ENCODE measurements at regions not wholly inside any gene's neighbourhood (a gene's known extent, or its start where the extent isn't known, plus 50 kb on each side); places are given as distances from the start of the nearest gene placed in this dataset.
A peak's percentile ranks its signal among the peaks of the same experiment; 100 is the strongest.

- Histone ChIP-seq H3K4me3 (no peak overlapping the region), H3K27ac (peak overlapping the region in 2 of 21 experiments; percentile 7 to 45)
Measured at GRCh38 chr2:217666338-217666737, 336.5 kb downstream of the TNS1 start.

- Histone ChIP-seq H3K27ac (no peak overlapping the region), H3K4me3 (no peak overlapping the region)
Measured at GRCh38 chr2:217664761-217665160, 338.0 kb downstream of the TNS1 start.

- no peak overlapping the region for H3K27ac ChIP-seq
Measured at GRCh38 chr2:217662984-217663602, 339.7 kb downstream of the TNS1 start.

GRCh38 chr2:217661378-217661777 lies 341.4 kb downstream of the TNS1 start:
- H3K27ac ChIP-seq, result peak overlapping the region in 3 of 21 experiments; percentile 16 to 53 (median 17)
- no peak overlapping the region for H3K4me3 ChIP-seq

More at GRCh38 chr2:217662984-217663602, 339.7 kb downstream of the TNS1 start:
- H3K4me3 ChIP-seq, result no peak overlapping the region

- H3K27ac ChIP-seq, result no peak overlapping the region
- H3K4me3 ChIP-seq, result no peak overlapping the region
Measured at GRCh38 chr2:217660423-217660822, 342.4 kb downstream of the TNS1 start.

- Histone ChIP-seq H3K27ac (no peak overlapping the region), H3K4me3 (no peak overlapping the region)
Measured at GRCh38 chr2:217658806-217659205, 344.0 kb downstream of the TNS1 start.

GRCh38 chr2:217657252-217657651 lies 345.5 kb downstream of the TNS1 start:
- no peak overlapping the region for H3K27ac ChIP-seq
- H3K4me3 ChIP-seq, result no peak overlapping the region

GRCh38 chr2:217656316-217656715 lies 346.5 kb downstream of the TNS1 start:
- no peak overlapping the region for H3K27ac ChIP-seq
- no peak overlapping the region for H3K4me3 ChIP-seq

- Histone ChIP-seq H3K27ac (peak overlapping the region in 2 of 21 experiments; percentile 7 to 9), H3K4me3 (no peak overlapping the region)
Measured at GRCh38 chr2:217655651-217656050, 347.1 kb downstream of the TNS1 start.

- H3K27ac ChIP-seq, result peak overlapping the region in 1 of 21 experiments; percentile 66
- H3K4me3 ChIP-seq, result no peak overlapping the region
Measured at GRCh38 chr2:217654168-217654567, 348.6 kb downstream of the TNS1 start.

GRCh38 chr2:217652761-217653639 lies 349.8 kb downstream of the TNS1 start:
- peak overlapping the region in 13 of 21 experiments; percentile 0 to 80 (median 62) for H3K27ac ChIP-seq

GRCh38 chr2:217650716-217651360 lies 352.0 kb downstream of the TNS1 start:
- Histone ChIP-seq H3K4me3 (no peak overlapping the region), H3K27ac (no peak overlapping the region)

More at GRCh38 chr2:217652761-217653639, 349.8 kb downstream of the TNS1 start:
- no peak overlapping the region for H3K4me3 ChIP-seq

GRCh38 chr2:217650229-217650628 lies 352.6 kb downstream of the TNS1 start:
- no peak overlapping the region for H3K27ac ChIP-seq
- no peak overlapping the region for H3K4me3 ChIP-seq

GRCh38 chr2:217647925-217648324 lies 354.9 kb downstream of the TNS1 start:
- Histone ChIP-seq H3K27ac (no peak overlapping the region), H3K4me3 (no peak overlapping the region)

- Histone ChIP-seq H3K27ac (no peak overlapping the region), H3K4me3 (no peak overlapping the region)
Measured at GRCh38 chr2:217647226-217647625, 355.6 kb downstream of the TNS1 start.

- H3K27ac ChIP-seq, result no peak overlapping the region
- no peak overlapping the region for H3K4me3 ChIP-seq
Measured at GRCh38 chr2:217645896-217646295, 356.9 kb downstream of the TNS1 start.

- Histone ChIP-seq H3K4me3 (no peak overlapping the region), H3K27ac (no peak overlapping the region)
Measured at GRCh38 chr2:217643789-217644301, 358.9 kb downstream of the TNS1 start.

- Histone ChIP-seq H3K4me3 (no peak overlapping the region), H3K27ac (no peak overlapping the region)
Measured at GRCh38 chr2:217642944-217643343, 359.9 kb downstream of the TNS1 start.

GRCh38 chr2:217641960-217642359 lies 360.8 kb downstream of the TNS1 start:
- Histone ChIP-seq H3K4me3 (no peak overlapping the region), H3K27ac (no peak overlapping the region)

- Histone ChIP-seq H3K27ac (no peak overlapping the region), H3K4me3 (no peak overlapping the region)
Measured at GRCh38 chr2:217639481-217639880, 363.3 kb downstream of the TNS1 start.

Data from skin epidermis (tissue), 12 donors.